GM18868 (cell line): ENCODE measurements at regions not wholly inside any gene's neighbourhood (a gene's known extent, or its start where the extent isn't known, plus 50 kb on each side); places are given as distances from the start of the nearest gene placed in this dataset.
"Not testable (repeated sequence)": the region's sequence is repeated elsewhere in the genome, so short reads cannot be mapped to it uniquely, and the experiment has no call there.

Source experiments
- ATAC-seq: cut with Tn5 transposase; IDR thresholded peaks from one replicate; pipeline ENCODE4 v1.9.1; 2021; ENCODE audit warnings: mild to moderate bottlenecking, moderate library complexity; ENCODE audit not compliant: unreplicated experiment

- ATAC-seq = no peak
Measured at GRCh38 chr12:105575235-105575634, 244.7 kb downstream of the C12orf75 start.

DNA sequence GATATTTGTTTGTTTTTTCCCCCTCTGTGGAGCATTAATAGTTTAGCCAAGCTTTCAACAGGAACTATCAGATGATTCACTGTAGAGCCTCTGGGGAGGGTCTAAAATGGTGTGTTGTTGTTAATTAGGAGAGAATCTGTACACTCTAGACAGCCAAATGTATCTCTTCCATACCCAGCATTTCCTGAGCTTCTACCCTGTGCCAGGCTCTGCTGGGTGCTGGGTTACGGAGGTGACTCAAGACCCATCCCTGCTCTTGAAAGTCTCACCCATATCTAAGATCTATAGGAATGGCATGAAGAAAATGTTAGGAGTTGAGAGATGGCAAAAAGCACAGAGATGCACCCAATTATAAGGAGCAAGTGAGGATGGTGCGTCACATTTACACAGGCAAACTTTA lies 245.8 kb downstream of the C12orf75 start:
- no peak for ATAC-seq

GRCh38 chr12:105580821-105581352 lies 250.4 kb downstream of the C12orf75 start:
- no peak for ATAC-seq

DNA sequence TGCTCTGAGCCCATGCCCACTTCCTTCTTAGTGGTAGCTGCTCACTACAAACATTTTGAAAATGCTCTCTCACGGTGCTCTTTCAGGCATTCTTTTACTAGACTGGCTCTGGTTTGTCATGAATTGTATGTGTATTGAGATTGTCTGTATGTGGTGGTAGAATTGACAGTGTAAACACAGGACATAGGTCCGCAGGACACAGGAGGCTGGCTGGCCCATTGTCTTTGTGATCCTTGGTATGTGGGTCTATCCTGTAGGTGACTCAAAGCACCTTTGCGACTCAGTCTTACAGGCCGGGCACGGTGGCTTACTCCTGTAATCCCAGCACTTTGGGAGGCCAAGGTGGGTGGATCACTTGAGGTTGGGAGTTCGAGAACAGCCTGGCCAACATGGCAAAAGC lies 250.9 kb downstream of the C12orf75 start:
- no peak for ATAC-seq

DNA sequence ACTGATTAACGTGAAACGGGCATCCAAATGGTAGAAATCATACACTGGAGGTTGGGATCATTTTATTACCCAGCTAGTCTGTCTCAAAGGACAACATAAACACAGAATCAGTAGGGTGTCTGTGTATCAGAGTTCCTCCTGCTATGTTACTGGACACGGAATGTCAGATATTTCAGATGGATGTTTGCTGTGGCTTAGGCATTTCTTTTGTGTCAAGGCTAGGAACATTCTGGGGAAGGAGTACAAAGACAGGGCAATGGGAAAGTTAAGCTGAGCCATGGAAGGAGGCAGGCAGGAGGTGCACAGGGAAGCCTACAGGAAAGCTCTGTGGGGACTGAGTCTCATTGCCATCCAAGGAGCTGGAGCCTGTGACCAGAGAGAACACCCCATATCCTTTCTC lies 254.6 kb downstream of the C12orf75 start:
- no peak for ATAC-seq

DNA sequence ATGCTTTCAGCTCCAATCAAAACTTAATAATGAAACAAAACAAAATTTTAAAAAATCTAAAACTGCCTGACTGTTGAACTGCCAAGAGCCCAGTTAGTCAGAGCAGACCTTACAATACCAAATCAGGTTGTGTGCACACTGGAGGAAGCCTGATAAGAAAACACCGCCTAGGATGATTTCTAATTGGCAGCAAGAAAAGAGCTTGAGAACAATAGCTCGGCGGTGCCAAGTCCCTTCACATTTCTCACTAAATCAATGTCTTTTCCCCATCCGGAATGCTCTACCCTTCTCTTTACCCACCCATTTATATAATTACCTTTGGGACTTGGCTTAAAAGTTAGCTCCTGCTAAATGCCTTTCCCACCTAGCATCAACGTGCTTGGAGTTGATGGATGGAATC lies 256.7 kb downstream of the C12orf75 start:
- ATAC-seq = no peak

GRCh38 chr12:105588106-105588505 lies 257.6 kb downstream of the C12orf75 start:
- no peak for ATAC-seq

DNA sequence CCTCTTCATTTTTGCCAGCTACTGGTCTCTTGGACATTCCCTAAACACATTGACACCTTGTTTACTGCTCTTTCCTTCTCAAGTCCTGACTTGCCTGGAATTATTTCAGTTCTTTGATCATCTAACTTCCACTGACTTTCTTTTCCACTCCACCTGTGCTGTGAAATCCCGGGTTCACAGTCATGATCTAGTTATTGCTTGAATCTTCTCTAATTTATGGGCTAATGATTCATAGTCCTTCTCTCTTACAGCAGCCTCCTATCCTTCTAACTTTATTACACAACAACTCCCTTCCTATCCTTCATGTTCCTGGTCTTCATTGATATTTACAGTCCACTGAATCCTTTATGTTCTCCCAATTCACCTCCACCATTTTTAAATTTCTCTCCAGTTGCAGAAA lies 260.1 kb downstream of the C12orf75 start:
- no peak for ATAC-seq

DNA sequence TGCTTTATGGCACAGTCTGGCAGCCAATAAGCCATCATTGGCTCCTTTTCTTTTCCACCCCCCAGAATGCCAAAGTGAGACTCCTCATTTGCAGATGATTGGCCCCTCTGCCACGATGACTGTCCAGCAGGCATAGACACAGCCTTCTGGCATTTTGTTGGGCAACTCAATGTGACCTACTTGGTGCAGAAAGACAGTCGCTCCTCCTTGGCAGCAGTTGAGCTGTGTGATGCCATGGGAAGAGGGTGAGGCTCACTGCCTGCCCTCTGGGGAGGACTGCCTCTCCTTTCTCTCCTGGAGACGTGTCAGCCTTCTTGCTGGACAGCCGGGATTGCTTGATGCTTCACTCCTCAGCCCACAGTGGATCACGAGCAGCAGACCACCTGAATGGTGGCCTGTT lies 264.9 kb downstream of the C12orf75 start:
- no peak for ATAC-seq

DNA sequence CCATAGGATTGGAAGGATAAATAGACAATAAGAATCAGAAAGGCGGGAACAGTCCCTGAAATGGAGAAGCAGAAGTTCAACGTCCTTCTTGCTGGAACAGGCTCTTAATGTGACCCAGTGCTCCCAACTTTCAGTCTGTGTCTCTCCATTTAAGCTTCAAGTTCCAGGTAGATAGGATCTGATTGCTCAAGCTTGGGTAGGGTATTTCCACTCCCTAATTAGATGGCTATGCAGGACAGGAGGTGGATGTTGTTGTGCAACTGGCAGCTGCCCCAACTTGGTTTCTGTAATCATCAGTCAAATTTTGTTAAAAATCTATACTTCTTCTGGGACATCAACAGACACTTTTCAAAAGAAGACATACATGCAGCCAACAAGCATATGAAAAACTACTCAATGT lies 266.2 kb downstream of the C12orf75 start:
- ATAC-seq = no peak

GRCh38 chr12:105598031-105598430 lies 267.5 kb downstream of the C12orf75 start:
- ATAC-seq = no peak

DNA sequence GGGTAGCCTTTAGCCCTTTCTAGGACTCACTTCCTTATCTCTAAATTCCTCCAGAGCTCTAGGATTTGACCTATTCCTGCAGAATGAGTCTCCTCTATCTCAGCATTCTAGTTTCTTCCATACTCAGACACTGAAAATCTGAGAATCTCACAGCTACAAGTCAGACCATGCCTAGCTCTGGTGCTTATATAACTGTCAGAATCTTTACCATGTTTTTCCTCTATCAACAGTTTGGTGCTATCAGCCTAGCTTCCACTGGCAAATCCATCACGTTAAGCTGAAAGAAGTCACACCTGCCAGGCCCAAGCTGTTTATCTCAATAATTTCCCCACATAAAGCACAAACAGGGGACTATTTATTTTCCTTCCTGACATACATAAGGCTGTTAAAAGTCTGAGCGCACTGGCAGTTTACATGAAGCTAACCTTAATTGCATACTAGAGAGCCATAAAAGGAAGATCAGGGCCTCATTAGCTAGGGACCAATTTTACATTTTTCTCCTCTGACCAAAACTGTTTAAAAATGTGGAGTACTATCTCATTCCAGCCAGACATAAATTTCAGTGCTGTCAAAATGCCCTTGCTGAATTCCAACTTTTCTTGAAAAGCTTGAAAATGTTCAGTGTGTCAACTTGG lies 270.5 kb downstream of the C12orf75 start:
- ATAC-seq = no peak

DNA sequence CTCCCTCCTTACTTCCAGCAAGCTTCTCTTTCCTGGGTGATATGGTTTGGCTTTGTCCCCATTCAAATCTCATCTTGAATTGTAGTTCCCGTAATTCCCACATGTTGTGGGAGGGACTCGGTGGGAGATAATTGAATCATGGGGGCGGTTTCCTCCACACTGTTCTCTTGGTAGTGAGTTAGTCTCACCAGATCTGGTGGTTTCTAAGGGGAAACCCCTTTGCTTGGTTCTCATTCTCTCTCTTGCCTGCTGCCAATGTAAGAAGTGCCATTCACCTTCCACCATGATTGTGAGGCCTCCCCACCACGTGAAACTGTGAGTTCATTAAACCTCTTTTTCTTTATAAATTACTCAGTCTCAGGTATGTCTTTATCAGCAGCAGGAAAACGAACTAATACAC lies 271.8 kb downstream of the C12orf75 start:
- not testable (repeated sequence) for ATAC-seq

GRCh38 chr12:105604281-105604680 lies 273.8 kb downstream of the C12orf75 start:
- ATAC-seq = not testable (repeated sequence)

- not testable (repeated sequence) for ATAC-seq
Measured at GRCh38 chr12:105606613-105607012, 276.1 kb downstream of the C12orf75 start.

DNA sequence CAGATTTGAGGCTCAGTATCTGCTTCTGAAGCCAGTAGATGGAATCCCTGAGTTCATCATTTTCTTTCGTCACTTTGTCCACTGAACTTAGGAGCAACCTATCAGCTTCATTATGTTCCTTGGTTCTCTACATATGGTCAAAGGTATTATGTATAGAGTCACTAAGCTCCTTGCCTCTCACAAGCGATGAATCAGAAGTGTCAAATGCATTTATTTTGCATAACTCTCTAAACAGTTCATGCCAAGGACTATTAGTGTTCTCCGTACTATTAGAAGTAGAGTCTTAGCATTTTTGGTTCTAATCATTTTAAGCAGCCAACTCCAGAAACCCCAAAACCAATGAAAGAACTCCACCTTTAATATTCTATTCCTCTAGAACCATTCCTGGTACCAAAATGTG lies 278.5 kb downstream of the C12orf75 start:
- not testable (repeated sequence) for ATAC-seq

DNA sequence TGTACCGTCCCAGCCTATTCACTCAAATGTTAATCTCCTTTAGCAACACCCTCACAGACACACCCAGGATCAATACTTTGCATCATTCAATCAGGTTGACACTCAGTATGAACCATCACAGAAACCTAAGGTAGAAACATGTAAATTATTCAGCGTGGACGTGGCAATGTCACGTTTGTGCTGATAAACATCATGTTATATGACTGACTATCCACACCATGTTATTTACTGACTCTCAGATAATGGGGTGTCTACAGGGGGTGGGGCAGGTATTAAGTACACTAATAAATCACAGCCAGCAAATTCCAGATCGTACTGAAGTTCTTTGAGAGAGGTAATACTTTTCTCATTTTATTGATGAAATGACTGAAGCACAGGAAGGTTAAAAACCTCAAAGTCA lies 280.0 kb downstream of the C12orf75 start:
- no peak for ATAC-seq

GRCh38 chr12:105611340-105611739 lies 280.8 kb downstream of the C12orf75 start:
- no peak for ATAC-seq

- ATAC-seq = no peak
Measured at GRCh38 chr12:105613269-105613668, 282.8 kb downstream of the C12orf75 start.

DNA sequence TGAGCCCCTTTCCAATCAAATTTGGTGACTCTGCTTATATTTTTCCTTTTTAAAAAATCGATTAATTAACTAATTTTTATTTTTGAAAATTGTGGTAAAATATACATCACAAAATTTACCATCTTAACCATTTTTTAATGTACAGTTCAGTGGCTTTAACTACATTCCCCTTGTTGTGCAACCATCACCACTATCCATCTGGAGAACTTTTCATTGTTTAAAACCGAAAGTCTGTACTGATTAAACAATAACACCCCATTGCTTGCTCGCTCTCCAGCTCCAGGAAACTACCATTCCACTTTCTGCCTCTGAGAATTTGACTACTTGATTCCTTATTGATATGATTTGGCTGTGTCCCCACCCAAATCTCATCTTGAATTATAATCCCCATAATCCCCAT lies 283.4 kb downstream of the C12orf75 start:
- ATAC-seq = no peak

DNA sequence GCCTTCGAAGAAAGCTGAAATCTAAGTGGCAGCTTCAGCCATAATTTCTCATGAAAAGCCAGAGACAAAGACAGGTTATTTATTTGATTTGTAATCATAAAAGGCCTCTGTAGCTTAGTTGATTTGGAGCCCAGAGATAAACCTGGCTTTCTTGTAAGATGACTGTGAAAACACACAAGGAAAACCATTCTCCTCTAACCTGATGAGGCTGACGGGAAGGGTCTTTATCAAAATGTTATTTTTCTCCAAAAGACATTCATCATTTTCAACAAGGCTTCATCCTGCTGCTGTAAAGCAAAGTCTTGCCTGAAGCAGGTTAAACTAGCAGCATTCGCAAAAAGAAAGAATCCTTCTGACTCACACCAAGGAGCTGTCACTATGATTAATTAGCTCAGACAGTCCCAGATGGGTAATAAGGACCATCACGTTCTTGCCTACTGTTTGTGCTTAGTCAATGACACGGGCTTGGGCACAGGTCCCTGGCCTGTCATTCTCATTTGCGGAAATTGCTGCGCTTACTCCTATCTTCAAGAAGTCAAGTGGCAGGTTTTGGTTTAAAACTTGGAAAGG lies 286.6 kb downstream of the C12orf75 start:
- no peak for ATAC-seq

DNA sequence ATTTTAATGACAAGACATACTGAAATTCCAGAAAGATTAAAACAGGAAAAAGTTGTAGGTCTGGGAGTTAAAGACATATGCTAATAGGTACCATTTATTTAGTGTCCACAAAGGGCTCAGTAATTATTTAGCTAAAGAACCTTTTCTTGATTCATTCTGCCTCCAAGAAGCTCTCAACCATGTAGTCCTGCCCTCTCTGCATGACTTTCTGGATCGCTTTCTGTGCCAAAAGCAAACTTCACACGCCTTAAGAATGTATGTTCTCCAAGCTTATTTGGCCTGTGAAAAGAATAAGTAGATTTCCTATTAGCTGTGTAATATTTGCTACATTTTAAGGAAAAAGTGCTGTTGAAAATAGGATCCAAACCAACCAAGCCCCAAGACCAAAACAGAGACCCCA lies 291.7 kb downstream of the C12orf75 start:
- ATAC-seq = no peak
